Urinary bladder (tissue), 3 donors: ENCODE measurements at regions not wholly inside any gene's neighbourhood (a gene's known extent, or its start where the extent isn't known, plus 50 kb on each side); places are given as distances from the start of the nearest gene placed in this dataset.
"Not testable (repeated sequence)": the region's sequence is repeated elsewhere in the genome, so short reads cannot be mapped to it uniquely, and the experiment has no call there.

ENCODE experiments used
- DNase-seq: peaks from one replicate; pipeline ENCODE4 v3.0.0-alpha.2; 2015; ENCODE audit errors: extremely low spot score
- H3K27ac ChIP-seq: one replicate; pipeline ENCODE4 v1.5.1; 2013; ENCODE audit warnings: low read depth, mild to moderate bottlenecking, moderate library complexity
- H3K36me3 ChIP-seq: one replicate; pipeline ENCODE4 v1.6.1; 2013; ENCODE audit warnings: mild to moderate bottlenecking, moderate library complexity; ENCODE audit not compliant: insufficient read depth
- H3K4me1 ChIP-seq: one replicate; pipeline ENCODE4 v1.6.1; 2013; ENCODE audit warnings: mild to moderate bottlenecking, moderate library complexity; ENCODE audit not compliant: insufficient read depth
- H3K4me3 ChIP-seq: one replicate; pipeline ENCODE4 v1.5.1; 2013; ENCODE audit warnings: low read depth, low read length
- WGBS: extraction: QIAGEN DNeasy Blood & Tissue Kit; methylation state at CpG from one replicate; pipeline ENCODE4 v1.1.7; 2013; 5-methylcytosine and 5-hydroxymethylcytosine counted together
- donor health status: healthy with polysubstance abuse.
- donor health status: healthy.

GRCh38 chr12:124679047-124679446, 111.6 kb upstream of the NCOR2 start:
- 88% methylated on average over 4 of the region's 4 CpGs for WGBS
- no peak overlapping the region for H3K4me3 ChIP-seq
- no peak overlapping the region for H3K27ac ChIP-seq
- no peaks in the 10 kb centered on the region for H3K36me3 ChIP-seq
- no peak for DNase-seq
- H3K4me1 ChIP-seq, result no peaks in the 10 kb centered on the region

GRCh38 chr12:124678421-124678893, 111.0 kb upstream of the NCOR2 start:
- WGBS, result 77% methylated on average over 15 of the region's 15 CpGs
- Histone ChIP-seq H3K27ac (no peak overlapping the region), H3K4me3 (no peak overlapping the region), H3K4me1 (no peaks in the 10 kb centered on the region), H3K36me3 (no peaks in the 10 kb centered on the region)
- no peak for DNase-seq

GRCh38 chr12:124677552-124678356, 110.3 kb upstream of the NCOR2 start:
- 95% methylated on average over 21 of the region's 21 CpGs for WGBS
- no peak overlapping the region for H3K4me3 ChIP-seq
- H3K4me1 ChIP-seq, result no peaks in the 10 kb centered on the region
- DNase-seq, result no peak
- H3K27ac ChIP-seq, result no peak overlapping the region
- no peaks in the 10 kb centered on the region for H3K36me3 ChIP-seq

- Histone ChIP-seq H3K4me3 (no peak overlapping the region), H3K4me1 (no peaks in the 10 kb centered on the region), H3K27ac (no peak overlapping the region), H3K36me3 (no peaks in the 10 kb centered on the region)
- 93% methylated on average over 42 of the region's 42 CpGs for WGBS
- DNase-seq, result no peak
Observed at GRCh38 chr12:124676714-124677462, 109.5 kb upstream of the NCOR2 start.

GRCh38 chr12:124675881-124676713, 108.7 kb upstream of the NCOR2 start:
- H3K4me1 ChIP-seq, result no peaks in the 10 kb centered on the region

GRCh38 chr12:124674937-124675336, 107.5 kb upstream of the NCOR2 start:
- Histone ChIP-seq H3K36me3 (no peaks in the 10 kb centered on the region), H3K4me3 (no peak overlapping the region), H3K4me1 (no peaks in the 10 kb centered on the region), H3K27ac (no peak overlapping the region)
- 71% methylated on average over 1 of the region's 1 CpG for WGBS
- no peak for DNase-seq

More at GRCh38 chr12:124675881-124676713, 108.7 kb upstream of the NCOR2 start:
- Histone ChIP-seq H3K27ac (no peak overlapping the region), H3K36me3 (no peaks in the 10 kb centered on the region), H3K4me3 (no peak overlapping the region)
- no peak for DNase-seq
- WGBS, result 55% methylated on average over 36 of the region's 36 CpGs

- H3K36me3 ChIP-seq, result no peaks in the 10 kb centered on the region
- no peak overlapping the region for H3K27ac ChIP-seq
- no peak overlapping the region for H3K4me3 ChIP-seq
- no peaks in the 10 kb centered on the region for H3K4me1 ChIP-seq
- no peak for DNase-seq
- WGBS, result 76% methylated on average over 15 of the region's 15 CpGs
Observed at GRCh38 chr12:124673801-124674617, 106.6 kb upstream of the NCOR2 start.

- H3K4me3 ChIP-seq, H3K4me1 ChIP-seq, DNase-seq, H3K36me3 ChIP-seq, H3K27ac ChIP-seq: not testable (repeated sequence)
- 62% methylated on average over 8 of the region's 8 CpGs for WGBS
Observed at GRCh38 chr12:124669271-124669721, 101.9 kb upstream of the NCOR2 start.

GRCh38 chr12:124668602-124669001, 101.2 kb upstream of the NCOR2 start:
- DNase-seq, result no peak
- Histone ChIP-seq H3K36me3 (no peaks in the 10 kb centered on the region), H3K4me3 (no peak overlapping the region), H3K4me1 (no peaks in the 10 kb centered on the region), H3K27ac (no peak overlapping the region)
- whole genome bisulfite sequencing, result 52% methylated on average over 8 of the region's 8 CpGs

- DNase-seq, result no peak
- no peaks in the 10 kb centered on the region for H3K36me3 ChIP-seq
- no peak overlapping the region for H3K4me3 ChIP-seq
- H3K27ac ChIP-seq, result no peak overlapping the region
- no peaks in the 10 kb centered on the region for H3K4me1 ChIP-seq
- 76% methylated on average over 21 of the region's 21 CpGs for WGBS
Observed at GRCh38 chr12:124667506-124668326, 100.3 kb upstream of the NCOR2 start.

- H3K36me3 ChIP-seq, result no peaks in the 10 kb centered on the region
- H3K4me1 ChIP-seq, result no peaks in the 10 kb centered on the region
- DNase-seq, result no peak
- no peak overlapping the region for H3K27ac ChIP-seq
- WGBS, result 91% methylated on average over 4 of the region's 4 CpGs
- no peak overlapping the region for H3K4me3 ChIP-seq
Observed at GRCh38 chr12:124666722-124667259, 99.4 kb upstream of the NCOR2 start.

- Histone ChIP-seq H3K27ac (no peak overlapping the region), H3K4me1 (no peaks in the 10 kb centered on the region), H3K36me3 (no peaks in the 10 kb centered on the region), H3K4me3 (no peak overlapping the region)
- 98% methylated on average over 1 of the region's 1 CpG for WGBS
- no peak for DNase-seq
Observed at GRCh38 chr12:124665511-124665910, 98.1 kb upstream of the NCOR2 start.
